NCI-H774 (cell line): ENCODE measurements at regions not wholly inside any gene's neighbourhood (a gene's known extent, or its start where the extent isn't known, plus 50 kb on each side); places are given as distances from the start of the nearest gene placed in this dataset.
"Not testable (repeated sequence)": the region's sequence is repeated elsewhere in the genome, so short reads cannot be mapped to it uniquely, and the experiment has no call there.

Experiments
- DNase-seq: peaks from one replicate; lab custom pipeline; 2025; lab: John Stamatoyannopoulos, UW

- not testable (repeated sequence) for DNase-seq
Observed at GRCh38 chr3:192968901-192969300, 51.2 kb upstream of the MB21D2 start.

GRCh38 chr3:192980632-192981031, 63.0 kb upstream of the MB21D2 start:
- no peak for DNase-seq

GRCh38 chr3:192986379-192986778, 68.7 kb upstream of the MB21D2 start:
- no peak for DNase-seq

DNA sequence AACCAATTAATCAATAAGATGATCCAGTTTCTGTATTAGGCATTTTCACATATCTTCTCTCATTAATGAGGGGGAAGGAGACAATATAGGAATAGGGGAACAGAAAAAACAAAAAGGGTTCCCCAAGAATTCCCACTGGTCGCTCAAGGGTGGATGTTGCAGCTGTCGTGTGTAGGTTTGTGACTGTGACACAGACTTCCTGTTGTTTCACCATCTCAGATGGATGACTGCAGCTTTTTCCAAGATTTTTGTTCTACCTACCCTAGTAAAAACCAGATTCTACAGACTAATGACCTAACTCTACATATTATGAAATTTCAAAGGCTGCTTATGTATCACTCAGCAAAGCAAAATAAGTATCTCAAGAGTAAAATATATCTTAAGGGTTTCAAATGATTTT, 73.7 kb upstream of the MB21D2 start:
- DNase-seq, result no peak

GRCh38 chr3:192992361-192992760, 74.7 kb upstream of the MB21D2 start:
- DNase-seq, result no peak

- DNase-seq, result no peak
Observed at GRCh38 chr3:192993411-192993810, 75.8 kb upstream of the MB21D2 start.

GRCh38 chr3:193001113-193001512, 83.5 kb upstream of the MB21D2 start:
- not testable (repeated sequence) for DNase-seq

GRCh38 chr3:193003624-193004023, 86.0 kb upstream of the MB21D2 start:
- not testable (repeated sequence) for DNase-seq

GRCh38 chr3:193008654-193009053, 91.0 kb upstream of the MB21D2 start:
- DNase-seq, result no peak

DNA sequence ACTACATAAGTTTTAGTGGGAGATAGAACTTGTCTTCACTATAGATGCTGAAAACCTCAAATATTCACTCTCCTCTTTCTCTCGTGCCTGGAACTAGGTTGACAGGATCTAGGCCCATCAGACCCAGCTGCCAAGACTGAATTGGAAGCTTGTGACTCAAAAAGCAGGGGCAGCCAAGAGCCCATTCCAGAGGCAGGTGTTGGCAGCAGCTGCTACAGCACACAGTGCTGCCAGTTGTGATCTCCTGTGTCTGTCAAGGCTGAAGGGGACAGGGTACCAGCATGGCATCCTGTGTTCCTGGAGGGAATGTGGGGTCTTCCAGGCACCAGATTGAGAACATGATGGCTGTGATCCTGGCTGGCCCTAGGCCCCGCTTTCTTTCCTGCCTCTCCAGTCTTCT, 92.5 kb upstream of the MB21D2 start:
- peak; percentile 37 for DNase-seq

- no peak for DNase-seq
Observed at GRCh38 chr3:193011958-193012357, 94.3 kb upstream of the MB21D2 start.

GRCh38 chr3:193014902-193015301, 97.2 kb upstream of the MB21D2 start:
- no peak for DNase-seq

DNA sequence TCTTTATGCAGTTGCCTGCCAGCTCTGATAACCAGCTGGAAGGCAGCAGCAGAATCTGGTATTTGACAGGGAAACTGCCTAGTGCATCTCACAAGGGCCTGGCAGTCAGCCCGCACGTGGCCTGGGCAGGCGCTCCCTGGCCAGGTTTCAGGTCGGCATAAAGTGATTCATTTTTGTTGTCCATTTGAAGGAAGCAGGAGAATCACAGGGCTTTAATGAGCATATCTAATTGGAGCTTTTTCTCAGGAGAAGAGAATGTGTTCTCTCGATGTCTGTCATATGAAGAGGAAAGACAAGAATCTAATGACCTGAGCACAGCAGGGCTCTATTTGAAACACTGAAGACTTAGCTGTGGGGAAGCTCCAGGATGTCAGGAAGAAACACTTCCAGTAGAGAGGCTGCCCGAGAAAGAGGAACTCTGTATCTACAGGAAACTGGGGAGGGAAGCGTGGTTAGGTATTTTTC, 98.8 kb upstream of the MB21D2 start:
- peak; percentile 89 for DNase-seq

DNA sequence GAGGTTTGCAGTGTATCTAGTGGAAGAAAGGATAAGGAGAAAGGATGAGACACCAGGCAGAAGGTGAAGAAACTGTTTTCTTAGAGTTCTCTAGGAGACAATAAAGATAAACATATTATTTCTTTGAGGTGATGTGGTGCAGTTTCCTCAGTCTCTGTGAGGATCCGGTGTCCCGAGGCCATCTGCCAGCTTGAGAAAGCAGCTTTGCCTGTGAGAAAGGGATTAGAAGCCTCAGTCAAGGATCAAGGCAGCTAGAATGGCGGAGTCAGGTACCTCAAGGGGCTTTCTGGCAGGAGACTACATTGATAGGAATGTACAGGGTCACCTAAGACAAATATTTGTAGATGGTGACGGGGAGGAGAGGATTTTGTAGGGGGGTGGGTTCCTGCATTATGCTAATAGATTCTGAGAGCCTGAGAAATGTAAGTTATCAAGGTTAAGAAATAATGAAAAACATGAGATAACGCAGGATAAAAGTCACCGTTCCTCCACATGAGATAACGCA, 103.9 kb upstream of the MB21D2 start:
- no peak for DNase-seq

DNA sequence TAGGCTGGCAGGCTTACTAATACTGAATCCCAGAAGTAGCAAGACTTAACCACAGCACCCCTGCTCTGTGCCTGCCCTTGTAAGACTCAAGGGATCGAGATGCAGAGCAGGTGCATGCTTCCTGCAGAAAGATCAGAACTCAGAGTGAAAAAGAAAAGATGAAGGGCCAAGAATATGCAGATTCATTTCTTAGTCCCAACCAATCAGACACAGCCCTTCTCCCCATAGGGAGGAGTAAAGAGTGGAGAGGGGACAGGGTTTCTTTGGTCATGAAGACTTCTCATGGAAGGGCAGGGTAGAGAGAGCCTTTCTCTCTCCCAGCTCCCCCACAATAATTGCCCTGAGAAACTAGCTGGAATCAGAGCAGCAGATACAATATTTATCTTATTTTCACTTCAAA, 105.6 kb upstream of the MB21D2 start:
- DNase-seq, result no peak

- no peak for DNase-seq
Observed at GRCh38 chr3:193028258-193028657, 110.6 kb upstream of the MB21D2 start.

DNA sequence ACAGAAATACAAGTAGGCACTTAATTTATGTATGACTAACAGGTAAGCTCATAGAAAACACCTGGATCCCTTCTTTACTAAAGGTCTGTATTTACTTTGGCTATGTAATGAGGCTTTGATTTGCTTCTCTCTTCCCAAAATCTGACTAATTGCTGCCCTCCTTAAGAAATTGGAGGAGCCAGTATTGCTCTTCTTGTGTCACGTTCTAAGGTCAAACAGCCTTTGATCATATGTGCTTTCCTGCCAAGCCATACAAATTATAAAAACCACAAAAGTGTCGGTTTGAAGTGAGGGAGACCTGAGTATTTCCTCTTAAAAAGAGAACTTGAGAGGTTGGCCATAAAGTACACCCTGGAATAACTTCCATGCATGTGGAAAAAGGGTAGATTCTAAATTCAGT, 112.1 kb upstream of the MB21D2 start:
- DNase-seq, result peak; percentile 77

- DNase-seq, result peak; percentile 72
Observed at GRCh38 chr3:193030276-193030675, 112.6 kb upstream of the MB21D2 start.

DNA sequence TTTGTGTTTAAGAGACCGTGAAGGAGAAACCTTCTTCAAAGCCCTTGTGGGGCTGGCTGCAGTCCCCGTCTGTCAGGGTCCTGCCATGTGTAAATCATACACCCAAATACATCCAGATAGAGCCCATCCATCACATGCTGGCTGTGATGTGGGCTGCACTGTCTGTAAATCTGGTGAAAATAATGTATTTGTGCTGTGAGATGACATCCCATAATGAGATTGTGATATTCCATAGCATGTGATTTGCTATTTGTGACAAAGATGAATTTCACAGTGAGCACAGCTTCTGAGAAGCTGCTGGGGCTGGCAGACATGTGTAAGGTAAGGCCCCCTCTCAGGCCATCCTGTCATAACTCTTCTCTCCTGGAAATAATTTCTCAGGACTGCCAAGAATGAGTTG, 114.3 kb upstream of the MB21D2 start:
- no peak for DNase-seq

DNA sequence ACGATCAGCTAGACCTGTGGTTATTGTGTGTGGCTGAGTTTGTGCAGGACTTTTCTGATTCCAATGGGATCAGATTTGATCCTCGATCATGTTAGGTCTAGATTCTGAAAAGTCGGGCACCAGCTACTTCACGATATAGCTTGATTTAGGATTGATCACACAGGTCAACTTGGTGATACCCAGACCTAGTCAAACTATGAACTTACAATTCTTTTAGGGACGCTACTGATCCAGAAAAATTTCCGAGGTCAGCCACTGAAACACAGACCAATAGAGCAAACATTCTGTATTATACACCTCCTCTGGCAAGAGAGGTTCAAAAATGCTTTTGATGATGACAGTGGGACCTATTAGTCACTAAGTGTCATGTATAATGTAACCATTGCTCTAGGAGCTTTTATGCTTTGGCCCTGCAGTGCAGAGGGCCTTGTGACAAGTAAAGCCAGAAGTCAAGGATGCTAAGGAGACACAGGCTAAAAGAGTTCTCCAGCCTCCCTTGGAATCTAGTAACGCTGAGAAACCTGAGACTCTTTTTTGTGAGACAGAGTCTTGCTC, 115.6 kb upstream of the MB21D2 start:
- DNase-seq, result no peak

- DNase-seq, result not testable (repeated sequence)
Observed at GRCh38 chr3:193037828-193038227, 120.2 kb upstream of the MB21D2 start.

DNA sequence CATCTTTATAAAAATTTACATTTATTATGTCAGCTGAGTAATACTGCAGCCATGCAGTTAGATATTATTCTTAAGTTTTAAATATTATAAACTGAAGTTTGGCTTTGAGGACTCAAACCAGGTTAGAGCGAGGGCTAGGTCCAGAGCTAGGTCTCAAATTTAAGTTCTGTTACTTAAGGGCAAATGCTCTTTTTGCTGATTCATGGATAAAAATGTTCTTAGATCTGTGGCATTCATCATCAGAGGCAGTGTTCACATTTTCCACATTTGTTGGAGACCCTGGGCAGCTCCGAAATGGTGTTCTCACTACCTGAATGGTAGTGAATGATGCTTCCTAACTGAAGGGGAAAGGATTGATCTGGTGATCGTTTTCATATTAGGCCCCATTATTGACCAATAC, 121.4 kb upstream of the MB21D2 start:
- no peak for DNase-seq

DNA sequence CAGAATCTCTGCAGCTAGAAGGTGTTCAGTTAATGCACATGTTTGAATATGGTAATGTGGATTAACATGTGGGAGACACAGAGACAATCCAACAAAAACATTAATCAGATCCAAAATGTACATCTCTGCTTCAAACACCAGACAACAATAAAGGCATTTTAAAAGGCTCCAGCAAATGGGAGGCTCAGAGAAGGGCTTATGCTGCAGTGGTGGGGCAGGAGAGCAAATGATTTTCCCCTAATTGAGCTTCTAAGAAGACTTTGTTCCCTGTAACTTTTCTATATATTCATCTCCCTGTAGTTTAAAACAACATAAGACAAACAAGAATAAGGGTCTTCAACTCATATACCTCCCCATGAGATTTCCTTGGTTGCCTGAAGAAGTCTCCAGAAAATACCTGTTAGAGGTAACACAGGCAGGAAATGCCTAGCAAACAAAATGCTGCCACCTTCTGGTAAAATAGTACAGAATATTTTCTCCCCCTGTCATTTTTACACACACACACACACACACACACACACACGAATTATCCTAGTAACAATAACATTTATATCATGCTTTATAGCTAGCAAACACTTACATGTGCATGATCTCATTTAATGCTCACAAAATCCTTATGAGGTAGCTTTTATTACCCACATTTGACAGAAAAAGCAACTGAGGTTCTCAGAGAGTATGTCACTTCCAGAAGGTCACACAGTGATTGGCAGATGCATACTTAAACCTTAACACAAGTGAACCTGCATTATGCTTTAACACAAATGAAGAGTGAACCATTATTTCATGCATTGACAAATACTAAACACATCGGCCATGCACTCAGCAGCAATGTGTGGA, 123.4 kb upstream of the MB21D2 start:
- peak; percentile 80 for DNase-seq
